Transverse colon (tissue), 4 donors: ENCODE measurements at regions not wholly inside any gene's neighbourhood (a gene's known extent, or its start where the extent isn't known, plus 50 kb on each side); places are given as distances from the start of the nearest gene placed in this dataset.
"Not testable (repeated sequence)": the region's sequence is repeated elsewhere in the genome, so short reads cannot be mapped to it uniquely, and the experiment has no call there.

Experiments used
- DNase-seq: peaks from one replicate; pipeline ENCODE4 v3.0.0-alpha.2; 2019
- H3K27ac ChIP-seq, 4 donors: fragments of 200-600 bp; sonication (generic); 2 replicates each; pipeline ENCODE4 v1.5.1; 2016 to 2018; ENCODE audit warnings: inconsistent platforms in 4 of 4
- H3K27me3 ChIP-seq: fragments of 200-600 bp; sonication (generic); 2 replicates; pipeline ENCODE4 v1.5.1; 2017; ENCODE audit warnings: inconsistent platforms
- H3K36me3 ChIP-seq, 4 donors: fragments of 200-600 bp; sonication (generic); 2 replicates each; pipeline ENCODE4 v1.5.1; 2017 to 2019; ENCODE audit warnings: inconsistent platforms in 4 of 4
- H3K4me1 ChIP-seq, 4 donors: fragments of 200-600 bp; sonication (generic); 2 replicates each; pipeline ENCODE4 v1.5.1; 2017 to 2020; ENCODE audit warnings: inconsistent platforms in 4 of 4
- H3K4me3 ChIP-seq, 4 donors: fragments of 200-600 bp; sonication (generic); 1 replicate in 1 of 4; 2 replicates in 3 of 4; pipeline versions ENCODE4 v1.5.1 to v1.6.1; 2017 to 2019; ENCODE audit warnings: inconsistent platforms in 4 of 4
- H3K9me3 ChIP-seq, 2 donors: fragments of 200-600 bp; sonication (generic); 2 replicates each; pipeline ENCODE4 v1.5.1; 2017 to 2019; ENCODE audit warnings: inconsistent platforms in 2 of 2
- CTCF ChIP-seq, 5 experiments: fragments of 200-600 bp in 3 of 5; fragments of 450-650 bp in 2 of 5; sonication (generic) in 3 of 5; IDR thresholded peaks; 1 replicate in 2 of 5; 2 replicates in 3 of 5; pipeline ENCODE4 v1.5.1; 2016 to 2017; ENCODE audit warnings: antibody characterized with exemption in 5 of 5, inconsistent platforms in 3 of 5, mild to moderate bottlenecking in 2 of 5, moderate library complexity in 1 of 5
- EP300 ChIP-seq: sonication (generic); formaldehyde crosslinking; IDR thresholded peaks from one replicate; pipeline ENCODE4 v1.6.1; 2017; ENCODE audit warnings: antibody characterized with exemption, low read depth
- POLR2A ChIP-seq: fragments of 450-650 bp; IDR thresholded peaks from one replicate; pipeline ENCODE4 v1.6.1; 2016; ENCODE audit warnings: antibody characterized with exemption, mild to moderate bottlenecking, moderate library complexity
- POLR2AphosphoS5 ChIP-seq, 3 donors: sonication (generic); formaldehyde crosslinking; IDR thresholded peaks; one replicate each; pipeline ENCODE4 v1.6.1; 2016; ENCODE audit warnings: antibody characterized with exemption in 3 of 3
- WGBS, 2 donors: methylation state at CpG; one replicate each; pipeline ENCODE4 v1.1.5; 2018; ENCODE audit warnings: low coverage in 1 of 2; 5-methylcytosine and 5-hydroxymethylcytosine counted together
- in situ Hi-C, 4 donors: fragments of 200-750 bp; cut with MboI; loops; one replicate each; pipeline versions ENCODE4 v1.15.0 to v1.15.1; 2017; ENCODE audit warnings: low sequenced_read_pairs in 3 of 4, low pct_ligation_motif_present in 1 of 4, low pct_unique_long_range_greater_than_20kb in 1 of 4
- intact Hi-C: fragments of 100-400 bp; cut with DNase I; formaldehyde crosslinking; loops from one replicate; pipeline ENCODE4 v1.15.1; 2023; ENCODE audit warnings: low total_unique reads

GRCh38 chr16:76857402-76857801 lies 333.6 kb upstream of the MON1B start:
- WGBS, 2 donors: 10 to 29% methylated on average over 1 of the region's 1 CpG
- Histone ChIP-seq H3K9me3 (no peaks in the 10 kb centered on the region), H3K36me3 (no peaks in the 10 kb centered on the region), H3K4me3 (no peak overlapping the region), H3K27ac (no peak overlapping the region), H3K4me1 (no peaks in the 10 kb centered on the region), H3K27me3 (no peaks in the 10 kb centered on the region)
- intact Hi-C loops: no loop called here
- TF ChIP-seq CTCF (IDR thresholded peaks at IDR 0.05) (no peak), POLR2A (no peak), POLR2AphosphoS5 (IDR thresholded peaks at IDR 0.05) (no peak), EP300 (no peak)
- in situ Hi-C loops: no loop called here
- DNase-seq: no peak

GRCh38 chr16:76862901-76863300 lies 328.1 kb upstream of the MON1B start:
- no peaks in the 10 kb centered on the region for H3K36me3 ChIP-seq
- intact Hi-C loops: no loop called here
- in situ Hi-C loops: no loop called here
- no peaks in the 10 kb centered on the region for H3K4me1 ChIP-seq
- H3K4me3 ChIP-seq: no peak overlapping the region
- no peaks in the 10 kb centered on the region for H3K9me3 ChIP-seq
- no peak for DNase-seq
- H3K27me3 ChIP-seq: no peaks in the 10 kb centered on the region
- no peak for TF ChIP-seq CTCF (IDR thresholded peaks at IDR 0.05)
- no peak for TF ChIP-seq EP300
- TF ChIP-seq POLR2AphosphoS5 (IDR thresholded peaks at IDR 0.05): no peak
- no peak for TF ChIP-seq POLR2A
- H3K27ac ChIP-seq: no peak overlapping the region

GRCh38 chr16:76866994-76867393 lies 324.0 kb upstream of the MON1B start:
- no peak overlapping the region for H3K27ac ChIP-seq
- H3K4me3 ChIP-seq: no peak overlapping the region
- in situ Hi-C loops (no loop called here), intact Hi-C loops (no loop called here)
- TF ChIP-seq POLR2AphosphoS5 (IDR thresholded peaks at IDR 0.05) (no peak), CTCF (IDR thresholded peaks at IDR 0.05) (no peak), EP300 (no peak), POLR2A (no peak)
- no peak for DNase-seq
- H3K4me1 ChIP-seq: no peaks in the 10 kb centered on the region
- WGBS, 2 donors: 25% methylated on average over 1 of the region's 1 CpG
- no peaks in the 10 kb centered on the region for H3K36me3 ChIP-seq
- no peaks in the 10 kb centered on the region for H3K27me3 ChIP-seq
- H3K9me3 ChIP-seq: no peaks in the 10 kb centered on the region

- no peak for DNase-seq
- no peak for TF ChIP-seq POLR2AphosphoS5 (IDR thresholded peaks at IDR 0.05)
- no peak for TF ChIP-seq EP300
These were observed 315.1 kb upstream of the MON1B start for GRCh38 chr16:76875898-76876297.

GRCh38 chr16:76879420-76879819 lies 311.6 kb upstream of the MON1B start:
- no peak overlapping the region for H3K27ac ChIP-seq
- intact Hi-C loops (no loop called here), in situ Hi-C loops (no loop called here)
- H3K36me3 ChIP-seq: no peaks in the 10 kb centered on the region
- no peaks in the 10 kb centered on the region for H3K4me1 ChIP-seq
- no peak overlapping the region for H3K4me3 ChIP-seq
- no peak for DNase-seq
- 83 to 86% methylated on average over 4 of the region's 4 CpGs for WGBS, 2 donors
- TF ChIP-seq CTCF (IDR thresholded peaks at IDR 0.05): no peak
- TF ChIP-seq EP300: no peak
- no peak for TF ChIP-seq POLR2AphosphoS5 (IDR thresholded peaks at IDR 0.05)
- no peak for TF ChIP-seq POLR2A
- no peaks in the 10 kb centered on the region for H3K9me3 ChIP-seq
- no peaks in the 10 kb centered on the region for H3K27me3 ChIP-seq

More at GRCh38 chr16:76875898-76876297, 315.1 kb upstream of the MON1B start:
- intact Hi-C loops (no loop called here), in situ Hi-C loops (no loop called here)
- Histone ChIP-seq H3K4me3 (no peak overlapping the region), H3K27me3 (no peaks in the 10 kb centered on the region), H3K36me3 (no peaks in the 10 kb centered on the region), H3K27ac (no peak overlapping the region), H3K4me1 (no peaks in the 10 kb centered on the region), H3K9me3 (no peaks in the 10 kb centered on the region)
- WGBS, 2 donors: 8 to 25% methylated on average over 1 of the region's 1 CpG

- H3K4me1 ChIP-seq, H3K9me3 ChIP-seq, DNase-seq, H3K36me3 ChIP-seq, H3K27ac ChIP-seq, in situ Hi-C loops, H3K27me3 ChIP-seq, intact Hi-C loops, H3K4me3 ChIP-seq: not testable (repeated sequence)
- 72 to 80% methylated on average over 5 of the region's 5 CpGs for WGBS, 2 donors
These were observed 310.5 kb upstream of the MON1B start for GRCh38 chr16:76880523-76880922.
